Pancreas (tissue), 10 donors: ENCODE measurements at regions not wholly inside any gene's neighbourhood (a gene's known extent, or its start where the extent isn't known, plus 50 kb on each side); places are given as distances from the start of the nearest gene placed in this dataset.
"Not testable (repeated sequence)": the region's sequence is repeated elsewhere in the genome, so short reads cannot be mapped to it uniquely, and the experiment has no call there.

ENCODE experiments used
- ATAC-seq, 4 donors: fragments of 200-7000 bp; cut with Tn5 transposase; one replicate each; pipeline versions ENCODE4 v1.8.0 to v1.9.1; 2020; ENCODE audit warnings: mild to moderate bottlenecking in 4 of 4, moderate library complexity in 4 of 4
- DNase-seq, 6 donors: peaks; one replicate each; pipeline ENCODE4 v3.0.0-alpha.2; 2020
- FAIRE-seq: peaks from 2 replicates; lab custom pipeline; 2012; peaks lifted over from hg19 to GRCh38; lab: Jason Lieb, UNC
- H3K27ac ChIP-seq, 4 donors: fragments of 200-600 bp; sonication (generic); 1 replicate in 3 of 4; 2 replicates in 1 of 4; pipeline versions ENCODE4 v1.5.0 to v1.8.0; 2020
- H3K27me3 ChIP-seq, 4 donors: fragments of 200-600 bp; one replicate each; pipeline ENCODE4 v1.8.0; 2021
- H3K36me3 ChIP-seq, 3 donors: fragments of 200-600 bp; sonication (generic) in 1 of 3; one replicate each; pipeline versions ENCODE4 v1.5.0 to v1.8.0; 2020 to 2021
- H3K4me1 ChIP-seq, 3 donors: fragments of 200-600 bp; one replicate each; pipeline ENCODE4 v1.8.0; 2021
- H3K4me3 ChIP-seq, 4 donors: fragments of 200-600 bp; sonication (generic) in 2 of 4; one replicate each; pipeline versions ENCODE4 v1.5.0 to v1.8.0; 2020 to 2021
- H3K9me3 ChIP-seq, 4 donors: fragments of 200-600 bp; one replicate each; pipeline ENCODE4 v1.8.0; 2021
- CTCF ChIP-seq, 4 donors: fragments of 200-600 bp; sonication (generic) in 3 of 4; IDR thresholded peaks; one replicate each; pipeline versions ENCODE4 v1.5.0 to v1.8.0; 2021; ENCODE audit warnings: antibody characterized with exemption in 4 of 4
- WGBS, 2 donors: extraction: QIAGEN DNeasy Blood & Tissue Kit; methylation state at CpG; one replicate each; pipeline ENCODE4 v1.1.7; 2013; 5-methylcytosine and 5-hydroxymethylcytosine counted together
- intact Hi-C, 3 donors: fragments of 100-400 bp; cut with DNase I; formaldehyde crosslinking; loops; one replicate each; pipeline versions ENCODE4 v1.11.1 to v1.14.2; 2022
- donor health status: healthy with polysubstance abuse.
- donor health status: DM: no; HTN: no; CAD: no; lungs with moderate emphysema.
- donor health status: DM: no; HTN: no; CAD: no.
- donor health status: control.
- donor health status: control.
- donor health status: Bipolar disorder and iron deficiency.
- donor health status: DM: yes; HTN: yes; CAD: no.
- donor health status: DM: no; HTN: no; CAD: no.
- donor health status: DM: no; HTN: no; CAD: no.
- donor health status: DM: yes; HTN: yes; CAD: no.

- 0% methylated on average over 55 to 95 of the region's 96 CpGs for WGBS, 2 donors
- ATAC-seq (peak; percentile 89 to 98 (median 94)), DNase-seq (peak; percentile 71 to 92 (median 81))
- H3K4me3 ChIP-seq: peak overlapping the region; percentile 53 to 77 (median 64)
- H3K27me3 ChIP-seq, H3K36me3 ChIP-seq, H3K9me3 ChIP-seq, H3K4me1 ChIP-seq, intact Hi-C loops, FAIRE-seq: not testable (repeated sequence)
- H3K27ac ChIP-seq: peak overlapping the region; percentile 82 to 95 (median 94)
Observed at GRCh38 chr16:22436823-22437652, 62.6 kb upstream of the CDR2 start.

DNA sequence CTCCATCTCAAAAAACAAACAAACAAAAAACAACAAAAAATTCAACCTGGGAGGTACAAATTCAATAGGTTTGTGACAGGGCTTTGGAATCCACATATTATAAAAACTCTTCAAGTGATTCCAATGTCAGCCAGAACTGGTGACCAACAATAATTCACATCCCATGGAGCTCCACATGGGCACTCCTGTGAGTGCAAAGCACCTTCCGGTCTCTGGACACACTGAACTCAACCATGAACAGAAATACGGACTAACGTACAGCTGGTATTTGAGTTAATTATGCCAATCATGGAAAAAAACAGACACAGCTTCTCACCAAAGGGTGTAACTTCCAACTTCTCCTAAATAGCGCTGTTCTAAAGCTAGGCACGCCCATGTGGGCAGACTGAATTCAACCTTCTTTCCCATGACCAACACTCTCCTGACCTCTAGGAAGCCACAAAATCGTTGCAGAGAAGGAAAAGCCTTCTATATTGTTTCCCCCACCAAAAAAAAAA lies 62.0 kb upstream of the CDR2 start:
- FAIRE-seq, intact Hi-C loops, H3K4me1 ChIP-seq, H3K36me3 ChIP-seq, DNase-seq, H3K27me3 ChIP-seq, H3K9me3 ChIP-seq: not testable (repeated sequence)
- Histone ChIP-seq H3K4me3 (peak overlapping the region; percentile 53 to 77 (median 64)), H3K27ac (peak overlapping the region in 2 of 4 donors; percentile 94 to 95)
- ATAC-seq: peak; percentile 68 to 85 (median 77)
- WGBS, 2 donors: 0% methylated on average over 3 to 4 of the region's 6 CpGs

DNA sequence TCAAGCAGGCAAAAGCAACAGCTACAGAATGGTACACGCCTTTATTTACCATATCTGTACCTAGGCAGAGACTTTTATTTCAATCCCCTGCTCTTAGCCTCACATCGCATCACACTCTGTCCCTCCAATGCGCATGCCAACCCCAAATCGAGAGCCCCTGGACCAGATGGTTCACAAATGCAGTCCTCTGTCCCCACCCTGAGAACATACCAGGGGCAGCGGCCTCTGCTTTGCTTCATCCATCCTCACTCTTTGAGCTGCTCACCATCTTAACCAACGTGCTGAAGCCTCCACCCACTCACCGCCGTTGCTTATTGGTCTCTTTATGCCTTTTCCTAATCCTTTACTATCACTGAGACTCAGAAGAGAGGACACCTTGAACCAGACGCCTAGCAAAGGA lies 56.9 kb upstream of the CDR2 start:
- H3K4me3 ChIP-seq, H3K27me3 ChIP-seq, FAIRE-seq, DNase-seq, intact Hi-C loops, H3K27ac ChIP-seq, ATAC-seq, H3K9me3 ChIP-seq, H3K4me1 ChIP-seq: not testable (repeated sequence)
- 88 to 93% methylated on average over 7 to 8 of the region's 9 CpGs for WGBS, 2 donors
- peaks cover 0 to 15% (median 0%) of the 10 kb centered on the region in 3 donors for H3K36me3 ChIP-seq

GRCh38 chr16:22428654-22429053 lies 54.2 kb upstream of the CDR2 start:
- peak in 1 of 4 donors; percentile 12 for ATAC-seq
- DNase-seq: no peak
- no peaks in the 10 kb centered on the region for H3K4me1 ChIP-seq
- 42 to 44% methylated on average over 8 of the region's 8 CpGs for WGBS, 2 donors
- intact Hi-C loops: no loop called here
- H3K4me3 ChIP-seq: no peak overlapping the region
- peaks cover 0 to 15% (median 0%) of the 10 kb centered on the region in 3 donors for H3K36me3 ChIP-seq
- H3K9me3 ChIP-seq: no peaks in the 10 kb centered on the region
- no peak overlapping the region for H3K27ac ChIP-seq
- H3K27me3 ChIP-seq: no peaks in the 10 kb centered on the region
- no peak for FAIRE-seq
- no peak for TF ChIP-seq CTCF (IDR thresholded peaks at IDR 0.05)

DNA sequence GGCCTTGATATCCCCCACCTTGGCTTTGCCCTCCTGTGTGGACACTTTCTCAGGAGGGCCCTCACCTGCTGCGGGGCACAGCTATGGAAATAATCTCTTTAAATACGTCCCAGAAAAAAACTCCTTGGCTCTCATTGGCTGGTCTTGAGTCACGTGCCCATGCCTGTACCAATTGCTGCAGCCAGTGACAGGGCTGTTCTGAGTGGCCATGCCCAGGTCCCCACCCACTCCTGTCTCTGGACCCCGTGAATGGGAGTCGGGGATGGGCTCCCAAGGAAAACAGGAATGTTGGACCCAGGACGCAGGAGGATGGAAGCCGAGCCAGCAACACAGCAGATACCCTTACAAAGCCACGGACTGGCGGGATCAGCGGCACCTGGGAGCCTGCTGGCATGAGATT lies 53.1 kb upstream of the CDR2 start:
- no peaks in the 10 kb centered on the region for H3K4me1 ChIP-seq
- H3K27ac ChIP-seq: no peak overlapping the region
- H3K9me3 ChIP-seq: no peaks in the 10 kb centered on the region
- no peak overlapping the region for H3K4me3 ChIP-seq
- peaks cover 0 to 15% (median 0%) of the 10 kb centered on the region in 3 donors for H3K36me3 ChIP-seq
- intact Hi-C loops: no loop called here
- no peaks in the 10 kb centered on the region for H3K27me3 ChIP-seq
- DNase-seq: no peak
- no peak for ATAC-seq
- TF ChIP-seq CTCF (IDR thresholded peaks at IDR 0.05): no peak
- no peak for FAIRE-seq
- WGBS, 2 donors: 76 to 87% methylated on average over 10 of the region's 10 CpGs

DNA sequence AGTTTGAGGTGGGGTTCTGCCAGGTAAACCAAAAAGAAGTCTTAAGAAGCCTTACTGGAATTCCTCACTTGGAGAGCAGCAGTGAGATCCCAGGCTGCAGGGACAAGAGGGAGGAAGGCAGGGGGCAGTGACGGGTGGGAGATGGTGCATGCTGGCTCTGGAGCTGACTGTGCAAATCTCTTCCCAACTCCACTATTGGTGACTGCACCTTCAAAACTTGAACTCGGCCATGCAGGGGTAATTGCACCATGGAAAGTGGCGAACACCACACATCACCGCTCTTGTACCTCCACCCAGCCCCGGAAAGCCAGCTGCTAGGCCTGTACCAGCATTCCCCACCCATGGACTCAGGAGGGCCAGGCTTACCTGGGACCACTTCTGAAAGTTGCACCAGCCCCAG lies 51.4 kb upstream of the CDR2 start:
- intact Hi-C loops: no loop called here
- TF ChIP-seq CTCF (IDR thresholded peaks at IDR 0.05): no peak
- H3K4me1 ChIP-seq: no peaks in the 10 kb centered on the region
- 89 to 91% methylated on average over 5 of the region's 5 CpGs for WGBS, 2 donors
- no peaks in the 10 kb centered on the region for H3K27me3 ChIP-seq
- peaks cover 0 to 15% (median 0%) of the 10 kb centered on the region in 3 donors for H3K36me3 ChIP-seq
- H3K27ac ChIP-seq: no peak overlapping the region
- FAIRE-seq: no peak
- no peak for DNase-seq
- H3K4me3 ChIP-seq: no peak overlapping the region
- ATAC-seq: no peak
- H3K9me3 ChIP-seq: no peaks in the 10 kb centered on the region
